ENCODE measurements at regions not wholly inside any gene's neighbourhood (a gene's known extent, or its start where the extent isn't known, plus 50 kb on each side); places are given as distances from the start of the nearest gene placed in this dataset.

GRCh38 chr7:155369766-155370165 lies 72.1 kb downstream of the INSIG1 start:
- Histone ChIP-seq H3K4me1 (ENCODE audit: control insufficient read depth, insufficient read depth, low read length) (no peaks in the 10 kb centered on the region), H3K27ac (ENCODE audit: low read length) (no peak overlapping the region), H3K36me3 (ENCODE audit: control insufficient read depth, insufficient read depth, low read length) (no peaks in the 10 kb centered on the region), H3K27me3 (ENCODE audit: control insufficient read depth, insufficient read depth, low read length) (peaks cover 7% of the 10 kb centered on the region; the same call in 1 of the 2 replicates), H3K9me3 (ENCODE audit: control insufficient read depth, insufficient read depth, low read depth, low read length) (no peaks in the 10 kb centered on the region), H3K4me3 (ENCODE audit: low read depth in 2 of 2, low read length in 2 of 2) (no peak overlapping the region)
- BruUV-seq (replicated peaks), result no TSS peak
- ATAC-seq (no peak), DNase-seq (ENCODE audit: low read depth, low spot score) (no peak)
- CTCF ChIA-PET, result no interaction called here
- POLR2A ChIA-PET, result no interaction called here
- TF ChIP-seq POLR2AphosphoS5 (IDR thresholded peaks at IDR 0.05; ENCODE audit: low read depth, low read length) (no peak), REST (IDR thresholded peaks at IDR 0.05; ENCODE audit: insufficient read depth in 1 of 2, low read depth in 2 of 2, low read length in 1 of 2) (no peak), TCF7L2 (IDR thresholded peaks at IDR 0.05; ENCODE audit: low read depth, low read length) (no peak), CTCF (IDR thresholded peaks at IDR 0.05) (no peak), SIN3A (IDR thresholded peaks at IDR 0.05; ENCODE audit: borderline replicate concordance, insufficient read depth, low read depth, low read length) (no peak)
- in situ Hi-C loops (cut with HindIII; ENCODE audit: low pct_unique_long_range_greater_than_20kb, low sequenced_read_pairs) (no loop called here), intact Hi-C loops (cut with micrococcal nuclease; ENCODE audit: unreplicated experiment) (no loop called here)

GRCh38 chr7:155371331-155371883 lies 73.7 kb downstream of the INSIG1 start:
- ChIA-PET POLR2A (no interaction called here), CTCF (no interaction called here)
- Histone ChIP-seq H3K36me3 (ENCODE audit: control insufficient read depth, insufficient read depth, low read length) (0 out of 2 replicates have a peak, but pooled peaks cover 3% of the 10 kb centered on the region), H3K27ac (ENCODE audit: low read length) (no peak overlapping the region), H3K27me3 (ENCODE audit: control insufficient read depth, insufficient read depth, low read length) (peaks cover 23% of the 10 kb centered on the region), H3K9me3 (ENCODE audit: control insufficient read depth, insufficient read depth, low read depth, low read length) (no peaks in the 10 kb centered on the region), H3K4me3 (ENCODE audit: low read depth in 2 of 2, low read length in 2 of 2) (no peak overlapping the region), H3K4me1 (ENCODE audit: control insufficient read depth, insufficient read depth, low read length) (no peaks in the 10 kb centered on the region; the same call in 1 of the 2 replicates)
- DNase-seq (ENCODE audit: low read depth, low spot score) (no peak), ATAC-seq (no peak)
- TF ChIP-seq SIN3A (IDR thresholded peaks at IDR 0.05; ENCODE audit: borderline replicate concordance, insufficient read depth, low read depth, low read length) (no peak), CTCF (IDR thresholded peaks at IDR 0.05) (no peak), POLR2AphosphoS5 (IDR thresholded peaks at IDR 0.05; ENCODE audit: low read depth, low read length) (no peak), REST (IDR thresholded peaks at IDR 0.05; ENCODE audit: insufficient read depth in 1 of 2, low read depth in 2 of 2, low read length in 1 of 2) (no peak), TCF7L2 (IDR thresholded peaks at IDR 0.05; ENCODE audit: low read depth, low read length) (no peak)
- in situ Hi-C loops (cut with HindIII; ENCODE audit: low pct_unique_long_range_greater_than_20kb, low sequenced_read_pairs), result no loop called here
- intact Hi-C loops (cut with micrococcal nuclease; ENCODE audit: unreplicated experiment), result no loop called here
- no TSS peak for BruUV-seq (replicated peaks)
